GM12892 (cell line): ENCODE measurements at regions not wholly inside any gene's neighbourhood (a gene's known extent, or its start where the extent isn't known, plus 50 kb on each side); places are given as distances from the start of the nearest gene placed in this dataset.
"Not testable (repeated sequence)": the region's sequence is repeated elsewhere in the genome, so short reads cannot be mapped to it uniquely, and the experiment has no call there.

Source experiments
- DNase-seq: peaks from one replicate; pipeline ENCODE4 v3.0.0; 2011; ENCODE audit not compliant: insufficient read length
- FAIRE-seq: peaks from 2 replicates; lab custom pipeline; 2011; peaks lifted over from hg19 to GRCh38; lab: Jason Lieb, UNC
- POLR2A ChIP-seq: IDR thresholded peaks from 2 replicates; pipeline ENCODE4 v1.6.1; 2011; ENCODE audit warnings: low read depth, low read length, control low read depth
- POLR2AphosphoS5 ChIP-seq: IDR thresholded peaks from 2 replicates; pipeline ENCODE4 v1.6.1; 2011; ENCODE audit warnings: low read depth, low read length, control low read depth
- TAF1 ChIP-seq: IDR thresholded peaks from 2 replicates; pipeline ENCODE4 v1.6.1; 2011; ENCODE audit warnings: low read depth, mild to moderate bottlenecking, control low read depth, low read length, borderline replicate concordance

DNA sequence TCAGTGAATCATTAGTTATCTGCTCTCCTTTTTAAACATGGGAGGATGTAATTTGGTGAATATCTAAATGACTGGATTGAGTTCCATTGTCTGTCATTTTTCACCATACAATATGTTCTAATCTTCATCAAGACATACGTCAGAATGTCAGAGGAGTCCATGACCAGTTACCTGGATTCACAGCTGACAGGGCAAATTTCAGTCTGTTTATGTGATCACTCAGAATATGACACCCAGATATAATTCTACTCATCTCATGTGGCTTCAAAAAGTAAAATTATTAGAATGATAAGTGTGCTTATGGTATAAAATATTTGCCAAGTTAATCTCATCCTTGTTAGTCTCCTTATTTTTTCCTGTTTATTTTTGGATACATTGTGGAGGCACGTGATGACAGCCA lies 150.2 kb downstream of the CDC14C start:
- FAIRE-seq (no peak), DNase-seq (no peak)
- no peak for TF ChIP-seq POLR2AphosphoS5
- TF ChIP-seq POLR2A, result no peak
- TF ChIP-seq TAF1, result no peak

- no peak for TF ChIP-seq POLR2AphosphoS5
- TF ChIP-seq POLR2A, result no peak
- no peak for TF ChIP-seq TAF1
- no peak for DNase-seq
- FAIRE-seq, result no peak
These were observed 156.6 kb downstream of the CDC14C start for GRCh38 chr7:49080896-49081475.

- no peak for FAIRE-seq
These were observed 163.7 kb downstream of the CDC14C start for GRCh38 chr7:49088017-49088416.

GRCh38 chr7:49089717-49090116 lies 165.4 kb downstream of the CDC14C start:
- TF ChIP-seq POLR2A (no peak), TAF1 (no peak), POLR2AphosphoS5 (no peak)
- DNase-seq (no peak), FAIRE-seq (no peak)

More at GRCh38 chr7:49088017-49088416, 163.7 kb downstream of the CDC14C start:
- DNase-seq, result no peak
- TF ChIP-seq TAF1, result no peak
- TF ChIP-seq POLR2AphosphoS5, result no peak

DNA sequence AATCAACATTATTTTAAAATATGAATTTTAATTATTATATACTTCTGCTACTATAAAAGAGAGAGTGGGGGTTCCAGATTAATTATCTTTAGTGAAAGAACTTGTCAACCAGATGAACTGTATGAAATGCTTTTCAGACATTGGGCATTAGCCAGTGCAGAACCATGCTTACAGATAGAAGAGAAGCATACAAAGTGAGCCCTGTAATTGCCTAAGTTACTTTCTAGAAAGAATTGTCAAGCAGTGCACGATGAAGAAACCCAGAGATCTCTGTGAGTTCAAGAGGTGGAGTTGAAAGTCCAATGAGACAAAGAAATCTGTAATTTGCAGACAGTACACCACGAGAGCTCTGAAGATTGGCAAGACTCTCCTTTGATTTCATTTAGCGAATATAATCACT lies 166.7 kb downstream of the CDC14C start:
- FAIRE-seq, result no peak
- TF ChIP-seq POLR2A (no peak), POLR2AphosphoS5 (no peak), TAF1 (no peak)
- no peak for DNase-seq

DNA sequence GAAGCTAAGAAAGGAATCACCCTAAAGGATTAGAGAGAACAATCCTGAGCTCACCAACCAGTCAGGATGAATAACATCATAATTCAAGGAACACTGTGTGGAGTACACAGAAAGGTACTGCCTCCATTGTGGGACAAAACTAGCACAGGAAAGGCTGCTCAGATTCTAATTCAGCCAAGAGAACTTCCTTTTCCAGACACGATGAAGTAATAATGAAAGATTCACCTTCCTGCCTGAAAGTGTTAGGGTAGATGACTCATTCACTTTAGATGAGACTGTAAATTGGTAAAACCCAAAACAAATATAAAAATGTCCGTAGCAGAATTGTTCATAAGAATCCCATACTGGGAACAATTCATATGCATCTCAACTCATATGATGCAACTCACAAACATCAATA lies 167.2 kb downstream of the CDC14C start:
- DNase-seq, result no peak
- no peak for FAIRE-seq
- TF ChIP-seq TAF1 (no peak), POLR2AphosphoS5 (no peak), POLR2A (no peak)

GRCh38 chr7:49093218-49093617 lies 168.9 kb downstream of the CDC14C start:
- FAIRE-seq, result no peak
- no peak for DNase-seq
- TF ChIP-seq POLR2AphosphoS5 (no peak), POLR2A (no peak), TAF1 (no peak)

DNA sequence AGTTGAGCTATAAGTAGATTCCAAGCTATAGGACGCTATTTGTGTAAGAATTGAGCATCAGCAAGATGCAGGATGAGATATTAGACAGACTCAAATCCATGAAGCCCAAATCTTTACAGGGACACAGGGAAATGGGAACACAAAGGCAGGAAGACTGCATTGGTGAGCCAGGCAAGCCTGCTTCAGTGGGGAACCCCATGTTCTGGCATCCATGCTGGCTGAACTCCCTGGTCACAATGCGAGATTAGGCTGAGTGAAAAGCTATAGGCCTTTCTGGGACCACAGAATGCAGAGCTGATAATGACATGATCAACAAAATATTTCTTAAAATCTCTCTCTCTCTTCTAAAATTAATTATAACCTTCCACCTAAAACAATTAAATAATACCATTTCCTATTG lies 170.5 kb downstream of the CDC14C start:
- FAIRE-seq, result no peak
- no peak for TF ChIP-seq POLR2A
- TF ChIP-seq POLR2AphosphoS5, result no peak
- no peak for TF ChIP-seq TAF1
- DNase-seq, result no peak

- FAIRE-seq (no peak), DNase-seq (no peak)
- no peak for TF ChIP-seq TAF1
- TF ChIP-seq POLR2A, result no peak
- no peak for TF ChIP-seq POLR2AphosphoS5
These were observed 175.4 kb downstream of the CDC14C start for GRCh38 chr7:49099587-49100326.

DNA sequence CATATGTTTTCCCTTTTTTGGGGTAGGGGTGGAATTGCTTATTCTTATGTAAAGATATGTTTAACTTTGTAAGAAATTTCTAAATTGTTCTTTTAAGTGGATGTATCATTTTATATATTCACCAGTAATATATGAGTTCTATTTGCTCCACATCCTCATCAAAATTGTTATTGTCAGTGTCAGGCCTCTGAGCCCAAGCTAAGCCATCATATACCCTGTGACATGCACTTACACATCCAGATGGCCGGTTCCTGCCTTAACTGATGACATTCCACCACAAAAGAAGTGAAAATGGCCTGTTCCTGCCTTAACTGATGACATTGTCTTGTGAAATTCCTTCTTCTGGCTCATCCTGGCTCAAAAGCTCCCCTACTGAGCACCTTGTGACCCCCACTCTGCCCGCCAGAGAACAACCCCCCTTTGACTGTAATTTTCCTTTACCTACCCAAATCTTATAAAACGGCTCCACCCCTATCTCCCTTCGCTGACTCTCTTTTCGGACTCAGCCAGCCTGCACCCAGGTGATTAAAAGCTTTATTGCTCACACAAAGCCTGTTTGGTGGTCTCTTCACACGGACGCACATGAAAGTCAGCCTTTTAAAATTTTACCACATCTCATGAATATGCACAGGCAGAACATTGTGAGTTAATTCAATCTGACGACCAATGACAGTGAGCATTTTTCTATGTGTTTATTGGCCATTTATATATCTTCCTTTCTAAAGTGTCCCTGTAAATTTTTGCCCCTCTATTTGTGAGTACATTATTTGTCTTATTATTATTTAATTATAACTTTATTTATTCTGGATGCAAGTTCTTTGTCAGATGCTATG lies 176.8 kb downstream of the CDC14C start:
- FAIRE-seq, DNase-seq: not testable (repeated sequence)

DNA sequence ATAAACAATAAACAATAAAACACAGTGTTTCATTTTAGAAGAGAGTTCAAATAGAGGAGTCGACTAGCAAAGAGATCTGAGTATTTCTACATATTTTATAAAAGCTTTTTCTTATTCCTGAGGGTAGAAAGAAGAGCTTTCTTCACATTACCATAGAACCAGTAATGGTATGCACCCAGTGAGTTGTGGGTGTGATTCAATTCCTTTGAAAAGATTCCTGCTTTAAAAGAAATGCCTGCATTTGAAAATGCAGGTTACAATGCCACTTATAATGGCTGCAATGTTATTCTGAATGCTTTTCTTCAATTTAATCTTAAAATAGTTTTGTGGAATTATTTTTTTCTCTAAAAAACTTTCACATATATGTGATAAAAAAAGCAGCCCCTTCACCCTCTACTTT lies 178.1 kb downstream of the CDC14C start:
- no peak for DNase-seq
- no peak for TF ChIP-seq POLR2AphosphoS5
- no peak for TF ChIP-seq TAF1
- no peak for TF ChIP-seq POLR2A
- FAIRE-seq, result no peak

DNA sequence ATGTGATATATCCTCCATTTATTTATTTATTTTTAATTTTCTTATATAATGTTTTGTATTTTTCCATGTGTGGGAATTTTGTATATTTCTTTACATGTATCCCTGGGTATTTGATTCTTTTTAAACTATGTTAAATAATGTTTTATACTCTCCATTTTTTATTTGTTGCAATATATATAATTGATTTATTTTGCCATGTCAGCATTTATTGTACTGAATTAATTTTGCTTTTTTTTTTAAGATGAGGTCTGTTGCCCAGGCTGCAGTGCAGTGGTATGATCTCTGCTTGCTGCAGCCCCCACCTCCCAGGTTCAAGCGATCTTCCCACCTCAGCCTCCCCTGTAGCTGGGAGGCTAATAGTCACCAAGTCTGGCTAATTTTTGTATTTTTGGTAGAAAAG lies 187.4 kb downstream of the CDC14C start:
- DNase-seq, result no peak
- FAIRE-seq, result no peak
- no peak for TF ChIP-seq POLR2AphosphoS5
- no peak for TF ChIP-seq POLR2A
- no peak for TF ChIP-seq TAF1
